GM19372 (cell line): ENCODE measurements at regions not wholly inside any gene's neighbourhood (a gene's known extent, or its start where the extent isn't known, plus 50 kb on each side); places are given as distances from the start of the nearest gene placed in this dataset.
"Not testable (repeated sequence)": the region's sequence is repeated elsewhere in the genome, so short reads cannot be mapped to it uniquely, and the experiment has no call there.

Experiments used
- ATAC-seq: cut with Tn5 transposase; IDR thresholded peaks from one replicate; pipeline ENCODE4 v1.9.1; 2021; ENCODE audit warnings: mild to moderate bottlenecking, low read depth, moderate library complexity; ENCODE audit not compliant: unreplicated experiment

GRCh38 chr4:19030048-19030447 lies 1008.5 kb upstream of the LCORL start:
- no peak for ATAC-seq

- ATAC-seq: no peak
Measured at GRCh38 chr4:19026281-19026680, 1004.7 kb upstream of the LCORL start.

- ATAC-seq: no peak
Measured at GRCh38 chr4:19025031-19025430, 1003.5 kb upstream of the LCORL start.

- no peak for ATAC-seq
Measured at GRCh38 chr4:19024047-19024446, 1002.5 kb upstream of the LCORL start.

GRCh38 chr4:19021617-19022016 lies 1000.1 kb upstream of the LCORL start:
- no peak for ATAC-seq

- ATAC-seq: not testable (repeated sequence)
Measured at GRCh38 chr4:19016550-19016949, 995.0 kb upstream of the LCORL start.

- no peak for ATAC-seq
Measured at GRCh38 chr4:19014594-19014993, 993.0 kb upstream of the LCORL start.

GRCh38 chr4:19010761-19011160 lies 989.2 kb upstream of the LCORL start:
- ATAC-seq: no peak

- ATAC-seq: no peak
Measured at GRCh38 chr4:19009881-19010280, 988.3 kb upstream of the LCORL start.

GRCh38 chr4:19005211-19005610 lies 983.7 kb upstream of the LCORL start:
- ATAC-seq: no peak

- no peak for ATAC-seq
Measured at GRCh38 chr4:19002170-19002569, 980.6 kb upstream of the LCORL start.

GRCh38 chr4:18999595-18999994 lies 978.0 kb upstream of the LCORL start:
- ATAC-seq: no peak

- ATAC-seq: no peak
Measured at GRCh38 chr4:18981234-18981615, 959.7 kb upstream of the LCORL start.

- no peak for ATAC-seq
Measured at GRCh38 chr4:18980516-18981233, 959.1 kb upstream of the LCORL start.

GRCh38 chr4:18976884-18977283 lies 955.3 kb upstream of the LCORL start:
- ATAC-seq: no peak

- no peak for ATAC-seq
Measured at GRCh38 chr4:18975916-18976808, 954.6 kb upstream of the LCORL start.

- no peak for ATAC-seq
Measured at GRCh38 chr4:18973296-18973695, 951.7 kb upstream of the LCORL start.

GRCh38 chr4:18961879-18962278 lies 940.3 kb upstream of the LCORL start:
- ATAC-seq: no peak

- no peak for ATAC-seq
Measured at GRCh38 chr4:18961266-18961665, 939.7 kb upstream of the LCORL start.

GRCh38 chr4:18957716-18958115 lies 936.2 kb upstream of the LCORL start:
- ATAC-seq: no peak

GRCh38 chr4:18954538-18954937 lies 933.0 kb upstream of the LCORL start:
- ATAC-seq: no peak

- ATAC-seq: no peak
Measured at GRCh38 chr4:18953613-18954012, 932.1 kb upstream of the LCORL start.
